ENCODE measurements at regions not wholly inside any gene's neighbourhood (a gene's known extent, or its start where the extent isn't known, plus 50 kb on each side); places are given as distances from the start of the nearest gene placed in this dataset.

GRCh38 chr12:47558625-47559345, 147.0 kb downstream of the RPAP3 start:
- DNase-seq = no peak

- no peak for DNase-seq
Observed at GRCh38 chr12:47557386-47557785, 148.4 kb downstream of the RPAP3 start.

DNA sequence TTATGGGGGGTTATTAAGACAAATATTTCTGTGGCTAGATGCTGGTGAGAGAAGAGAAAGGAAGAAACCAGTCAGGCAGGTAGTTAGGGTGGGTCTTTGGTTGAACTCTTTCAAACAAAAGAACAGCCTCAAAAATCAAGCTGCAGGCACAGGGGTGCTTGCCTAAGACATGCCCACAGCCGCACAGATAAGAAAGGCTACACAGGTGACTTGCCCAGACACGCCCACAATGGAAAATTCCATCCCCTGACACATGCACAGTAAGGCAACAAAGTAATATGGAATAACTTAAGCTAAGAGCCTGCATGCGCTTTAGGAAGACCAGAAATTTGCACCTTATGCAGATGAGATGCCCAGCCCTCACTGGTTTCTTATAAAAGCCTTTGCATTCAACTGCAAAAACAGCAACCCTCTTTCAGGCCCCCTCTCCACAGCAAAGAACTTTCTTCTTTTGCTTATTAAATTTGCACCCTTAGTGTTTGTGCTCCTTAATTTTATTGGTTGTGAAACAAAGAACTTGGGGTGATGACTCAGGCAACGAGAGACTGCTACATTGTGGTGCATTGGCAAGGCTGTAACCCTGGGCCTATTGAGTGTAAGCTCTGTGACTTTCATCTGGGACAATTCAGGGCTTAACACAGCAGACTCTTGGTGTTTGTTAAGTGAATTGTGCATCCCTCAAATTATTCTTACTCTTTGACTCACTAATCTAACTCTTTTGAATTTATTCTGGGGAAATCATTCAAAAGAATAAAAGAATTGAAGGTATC, 149.4 kb downstream of the RPAP3 start:
- no peak for DNase-seq

DNA sequence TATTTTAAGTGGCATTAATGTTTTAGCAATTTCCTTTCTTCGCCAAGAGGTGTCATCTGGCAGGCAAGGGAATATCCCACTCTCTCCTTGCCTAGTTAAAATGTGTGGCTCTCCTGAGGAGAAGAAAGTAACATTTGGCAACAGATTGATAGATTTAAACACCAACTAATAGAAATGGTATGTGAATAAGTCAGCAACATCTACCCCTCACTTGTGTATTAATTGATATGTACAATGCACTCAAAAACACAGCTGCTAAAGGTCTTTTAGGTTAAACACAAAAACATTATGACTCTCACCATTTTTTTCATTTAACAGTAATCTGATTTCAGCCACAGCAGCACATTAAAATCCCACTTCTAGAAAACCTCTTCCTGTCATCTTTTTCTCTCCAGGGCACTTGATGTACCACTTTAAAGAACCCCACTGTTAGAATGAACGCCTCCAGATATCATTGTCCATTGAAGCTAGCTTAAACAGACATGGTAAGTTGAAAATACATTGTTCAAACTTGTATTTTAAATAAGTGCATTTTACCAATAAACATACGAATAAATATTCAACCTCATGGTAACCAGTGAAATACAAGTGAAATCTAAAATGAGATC, 151.7 kb downstream of the RPAP3 start:
- DNase-seq = no peak

DNA sequence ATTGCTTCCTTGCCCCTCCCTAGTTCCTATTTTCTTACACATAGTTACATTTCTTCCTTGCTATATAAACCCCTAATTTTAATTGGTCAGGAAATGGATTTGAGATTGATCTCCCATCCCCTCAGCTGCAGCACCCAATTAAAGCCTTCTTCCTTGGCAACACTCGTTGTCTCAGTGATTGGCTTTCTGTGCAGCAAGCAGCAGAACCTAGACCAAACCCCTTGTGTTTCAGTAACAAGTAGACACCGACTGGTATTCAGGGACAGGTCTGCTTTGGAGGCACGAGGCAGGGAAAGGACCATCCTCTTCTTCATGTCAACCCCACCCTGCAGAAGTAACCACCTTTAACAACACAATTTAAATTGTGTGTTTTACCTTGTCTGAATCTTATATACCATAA, 152.6 kb downstream of the RPAP3 start:
- no peak for DNase-seq

DNA sequence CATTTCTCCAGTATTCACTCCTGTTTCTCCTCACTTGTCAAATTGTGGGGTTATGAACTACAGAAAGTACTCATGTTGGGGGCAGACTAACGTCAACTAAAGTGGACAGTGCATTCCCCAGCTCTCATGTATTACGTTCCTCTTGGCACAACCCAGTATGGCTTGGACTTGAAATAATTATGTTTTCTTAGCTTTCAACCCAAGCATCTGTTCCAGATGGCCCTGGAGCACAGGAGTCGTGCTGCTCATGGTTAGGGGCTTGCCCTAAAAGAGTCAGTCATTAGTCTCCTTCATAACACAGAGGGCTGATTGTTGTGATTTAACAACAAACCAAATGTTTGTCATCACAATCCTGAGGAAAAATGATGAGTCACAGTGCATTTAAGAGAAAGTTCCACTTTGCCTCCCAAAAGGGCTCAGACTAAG, 154.4 kb downstream of the RPAP3 start:
- DNase-seq = no peak

DNA sequence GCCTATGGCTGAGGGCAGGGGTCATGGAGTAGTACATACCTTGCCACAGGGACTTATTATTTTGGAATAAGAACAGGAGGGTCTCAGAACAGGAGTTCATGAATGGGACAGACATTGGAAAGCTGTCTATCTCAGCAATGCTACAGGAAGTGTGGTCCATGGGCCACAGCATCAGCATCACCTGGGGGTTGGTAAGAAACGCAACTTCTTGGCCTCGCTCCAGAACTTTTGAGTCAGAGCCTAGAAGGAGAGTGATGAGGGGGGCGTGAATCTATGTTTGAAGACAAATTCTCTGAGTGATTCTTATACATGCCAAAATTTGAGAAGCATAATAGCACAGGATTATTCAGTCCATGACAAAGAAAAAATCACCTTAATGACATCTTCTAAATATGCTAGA, 156.6 kb downstream of the RPAP3 start:
- peak; percentile 29 for DNase-seq

DNA sequence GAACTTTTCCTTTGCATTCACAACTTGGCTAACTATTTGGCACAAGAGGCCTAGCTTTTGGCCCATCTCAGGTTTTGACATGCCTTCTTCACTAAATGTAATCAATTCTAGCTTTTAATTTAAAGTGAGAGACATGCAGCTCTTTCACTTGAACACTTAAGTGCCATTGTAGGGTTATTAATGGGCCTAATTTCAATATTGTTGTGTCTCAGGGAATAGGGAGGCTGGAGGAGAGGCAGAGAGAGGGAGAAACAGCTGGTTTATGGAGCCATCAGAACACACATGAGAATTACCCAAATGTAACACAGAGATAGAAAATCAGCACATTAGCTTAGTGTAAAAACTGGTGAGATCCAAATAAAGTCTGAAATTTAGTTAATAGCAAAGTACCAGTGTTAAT, 157.4 kb downstream of the RPAP3 start:
- no peak for DNase-seq

DNA sequence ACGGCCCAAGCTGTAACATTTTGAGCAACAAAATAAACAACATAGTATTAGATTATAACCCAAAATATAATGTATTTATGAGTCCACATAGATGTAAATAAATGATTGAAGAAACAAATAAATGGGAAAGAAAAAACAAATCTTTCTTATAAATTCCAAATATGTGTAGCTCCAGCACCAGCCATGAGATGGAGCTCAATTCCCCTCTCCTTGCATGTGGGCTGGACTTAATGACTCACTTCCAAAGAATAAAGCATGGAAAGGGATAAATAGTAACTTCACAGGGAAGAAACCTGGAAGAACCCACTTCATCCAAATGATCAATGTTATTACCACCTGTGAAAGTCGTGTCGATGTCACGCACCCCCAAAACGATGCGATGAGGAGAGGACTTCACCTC, 158.8 kb downstream of the RPAP3 start:
- no peak for DNase-seq

- DNase-seq = no peak
Observed at GRCh38 chr12:47545938-47546609, 159.8 kb downstream of the RPAP3 start.

DNA sequence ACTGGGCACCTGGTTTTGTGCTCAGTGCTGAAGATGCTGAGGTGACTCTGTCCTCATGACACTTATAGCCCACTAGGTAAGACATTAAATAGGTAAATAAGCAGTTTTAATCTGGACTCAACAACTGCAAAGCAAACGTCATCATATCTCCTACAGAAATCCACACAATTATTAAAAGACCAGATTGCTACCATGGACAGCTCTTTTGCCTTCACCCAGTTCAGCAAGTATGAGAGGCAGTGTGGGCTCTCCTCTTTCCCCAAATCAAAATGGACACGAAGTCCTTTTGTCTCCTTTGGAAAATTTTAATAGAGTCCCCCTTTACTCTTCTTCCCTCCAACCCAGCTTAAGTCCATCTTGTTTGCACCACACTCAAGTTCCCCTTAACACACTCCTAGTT, 171.1 kb downstream of the RPAP3 start:
- no peak for DNase-seq

DNA sequence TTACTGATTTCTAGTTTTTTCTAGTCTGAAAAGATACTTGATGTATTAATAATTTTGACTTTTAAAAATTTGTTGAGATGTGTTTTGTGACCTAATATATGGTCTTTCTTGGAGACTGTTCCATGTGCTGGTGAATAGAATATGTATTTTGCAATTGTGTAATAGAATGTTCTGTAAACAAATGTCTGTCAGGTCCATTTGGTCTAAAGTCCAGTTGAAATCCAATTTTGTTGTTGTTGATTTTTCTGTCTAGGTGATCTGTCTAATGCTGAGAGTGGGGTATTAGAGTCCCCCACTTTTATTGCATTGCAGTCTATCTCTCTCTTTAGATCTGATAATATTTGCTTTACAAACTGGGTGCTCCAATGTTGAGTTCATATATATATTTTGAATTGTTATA, 175.8 kb downstream of the RPAP3 start:
- DNase-seq = no peak

DNA sequence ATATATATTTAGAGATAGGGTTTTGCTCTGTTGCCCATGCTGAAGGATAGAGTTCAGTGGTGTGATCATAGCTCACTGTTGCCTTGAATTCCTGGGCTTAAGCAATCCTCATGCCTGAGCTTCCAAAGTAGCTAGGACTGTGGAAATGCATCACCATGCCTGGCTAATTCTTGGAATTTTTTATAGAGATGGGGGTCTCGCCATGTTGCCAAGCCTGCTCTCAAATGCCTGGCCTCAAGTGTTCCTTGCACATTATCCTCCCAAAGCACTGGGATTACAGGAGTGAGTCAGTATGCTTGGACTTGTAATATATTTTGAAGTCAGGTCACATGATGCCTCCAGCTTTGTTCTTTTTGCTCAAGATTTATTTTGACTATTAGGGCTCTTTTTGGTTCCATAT, 178.0 kb downstream of the RPAP3 start:
- DNase-seq = no peak

GRCh38 chr12:47520029-47520428, 185.8 kb downstream of the RPAP3 start:
- no peak for DNase-seq

GRCh38 chr12:47517122-47517521, 188.7 kb downstream of the RPAP3 start:
- no peak for DNase-seq

DNA sequence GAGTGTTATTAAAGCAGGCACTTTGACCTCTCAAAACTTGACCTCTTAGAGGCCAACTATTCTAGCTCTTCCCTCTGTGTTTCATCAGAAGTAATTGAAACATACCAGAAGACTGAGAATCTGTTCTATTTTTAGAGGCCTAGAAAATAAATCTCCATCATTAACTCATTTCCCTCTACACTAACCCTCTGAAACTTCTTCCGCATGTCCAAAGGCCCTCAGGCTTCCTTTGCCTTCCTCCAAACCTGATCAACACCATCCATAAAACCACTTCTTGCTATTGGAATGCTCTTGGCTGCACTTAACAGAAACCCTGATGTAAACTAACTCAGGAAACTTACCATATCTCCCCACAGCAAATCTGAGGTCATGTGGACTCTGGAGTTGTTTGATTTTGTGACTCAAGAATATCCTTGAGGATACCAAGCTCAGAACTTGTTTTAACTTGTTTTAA, 196.4 kb downstream of the RPAP3 start:
- no peak for DNase-seq

DNA sequence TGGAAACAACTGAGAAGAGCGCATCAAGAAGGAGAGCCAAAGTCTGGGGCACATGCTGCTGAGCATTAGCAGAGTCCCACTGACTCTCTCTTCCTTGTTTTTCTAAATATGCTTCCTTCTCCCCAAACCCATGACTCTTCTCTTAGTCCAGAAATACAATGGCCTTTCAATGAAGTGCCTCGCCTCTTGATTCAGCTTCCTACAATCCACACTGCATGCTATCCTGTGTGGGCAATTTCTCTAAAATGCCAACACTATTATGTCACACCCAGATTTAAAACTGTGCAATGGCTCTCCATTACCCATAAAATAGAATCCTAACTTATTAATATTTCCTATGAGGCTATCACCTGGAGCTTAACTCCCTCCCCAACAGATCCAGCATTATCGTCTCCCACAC, 198.6 kb downstream of the RPAP3 start:
- DNase-seq = no peak

DNA sequence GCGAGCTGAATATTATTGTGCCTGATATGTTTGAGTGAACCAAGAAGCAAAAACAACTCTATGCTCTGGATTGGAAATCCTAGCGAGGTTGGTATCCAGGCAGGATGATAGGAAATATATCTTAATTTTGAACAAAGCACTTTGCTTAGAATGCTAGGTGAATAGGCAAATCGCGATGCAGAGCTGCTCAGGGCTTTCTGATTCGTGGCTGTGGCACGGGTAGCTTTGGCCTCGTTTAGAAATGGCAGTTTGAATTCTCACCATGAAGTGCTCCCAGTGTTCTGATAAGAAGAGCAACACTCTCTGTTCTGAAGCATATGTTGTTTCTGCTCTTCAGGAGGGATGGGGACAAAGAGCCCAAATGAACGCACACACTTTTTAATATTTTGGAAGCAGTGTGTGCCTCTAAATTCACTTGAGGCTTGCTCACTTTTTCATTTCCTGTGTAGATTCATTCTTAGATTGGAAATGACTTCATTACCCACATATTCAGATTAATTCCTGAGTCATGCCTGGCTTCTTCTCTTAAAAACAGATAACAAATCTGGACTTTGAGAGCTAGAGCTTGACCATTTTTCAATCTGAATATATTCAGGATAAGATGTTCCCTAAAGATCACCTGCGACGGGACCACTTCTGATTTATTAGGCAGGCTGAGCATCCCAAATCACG, 200.9 kb downstream of the RPAP3 start:
- DNase-seq = no peak

GRCh38 chr12:47493801-47494200, 212.0 kb downstream of the RPAP3 start:
- no peak for DNase-seq

DNA sequence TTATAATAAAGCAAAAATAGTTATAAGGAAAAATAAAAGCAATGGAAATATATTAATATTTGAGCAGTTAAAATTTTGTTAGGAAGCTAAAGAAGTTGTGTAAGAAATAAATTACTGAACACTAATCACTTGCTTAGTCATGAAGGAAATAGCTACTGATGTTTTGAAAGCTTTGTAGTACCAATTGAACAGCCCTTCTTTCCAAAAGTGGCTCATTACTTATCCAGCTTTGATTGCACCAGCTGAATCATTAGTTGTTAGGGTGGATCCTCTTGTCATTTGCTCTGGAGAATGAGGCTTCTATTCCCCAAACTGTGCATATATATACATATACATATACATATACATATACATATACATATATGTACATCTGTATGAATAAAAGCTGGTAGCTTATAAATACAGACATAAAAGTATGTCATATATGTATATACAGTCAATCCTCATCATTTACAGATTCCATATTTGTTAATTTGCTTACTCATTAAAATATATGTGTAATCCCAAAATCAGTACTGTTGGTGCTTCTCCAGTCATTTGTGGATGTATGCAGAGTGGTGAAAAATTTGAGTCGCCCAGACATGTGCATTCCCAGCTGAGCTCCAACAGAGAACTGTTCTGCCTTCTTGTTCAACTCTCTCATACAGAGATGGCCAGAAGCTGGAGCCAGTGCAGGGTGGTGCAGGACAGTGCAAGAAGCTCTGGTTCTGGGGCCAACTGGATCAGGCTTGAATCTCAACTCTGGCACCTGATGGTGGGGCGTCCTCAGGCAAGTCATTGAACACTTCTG, 214.1 kb downstream of the RPAP3 start:
- no peak for DNase-seq

- no peak for DNase-seq
Observed at GRCh38 chr12:47488888-47489287, 216.9 kb downstream of the RPAP3 start.

GRCh38 chr12:47481041-47481440, 224.8 kb downstream of the RPAP3 start:
- no peak for DNase-seq
